Breast epithelium (tissue), 3 donors: ENCODE measurements at regions not wholly inside any gene's neighbourhood (a gene's known extent, or its start where the extent isn't known, plus 50 kb on each side); places are given as distances from the start of the nearest gene placed in this dataset.

Source experiments
- POLR2A ChIP-seq: fragments of 450-650 bp; IDR thresholded peaks from one replicate; pipeline ENCODE4 v1.6.1; 2016; ENCODE audit warnings: antibody characterized with exemption, mild to moderate bottlenecking, moderate library complexity
- POLR2AphosphoS5 ChIP-seq, 3 donors: sonication (generic); formaldehyde crosslinking; IDR thresholded peaks; one replicate each; pipeline ENCODE4 v1.6.1; 2017; ENCODE audit warnings: antibody characterized with exemption in 3 of 3
- TF ChIP-seq, protein P1 (sequence below), 3 donors: fragments of 450-650 bp; IDR thresholded peaks; one replicate each; pipeline ENCODE4 v1.5.1; 2016 to 2017; ENCODE audit warnings: antibody characterized with exemption in 3 of 3, mild to moderate bottlenecking in 3 of 3, moderate library complexity in 3 of 3

DNA sequence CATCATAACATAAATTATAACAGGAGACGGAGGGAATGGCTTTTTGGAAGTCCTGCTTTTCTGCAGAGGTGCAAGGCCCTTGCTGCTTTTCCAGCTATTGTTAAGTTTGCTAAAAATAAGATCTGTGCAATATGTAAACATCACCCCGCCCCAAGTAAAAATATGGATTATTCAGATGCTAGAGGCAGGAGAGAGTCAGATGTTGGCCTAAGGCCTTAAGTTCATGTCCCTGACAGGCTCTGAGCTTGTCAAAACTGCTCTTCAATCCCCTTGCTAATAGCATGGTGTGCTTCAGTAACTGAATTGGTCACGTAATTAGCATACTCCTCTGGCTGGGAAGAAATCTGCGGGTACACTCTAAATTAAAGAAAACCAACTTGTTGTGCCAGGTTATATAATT, 147.5 kb downstream of the BMP2 start:
- TF ChIP-seq, protein P1, sequence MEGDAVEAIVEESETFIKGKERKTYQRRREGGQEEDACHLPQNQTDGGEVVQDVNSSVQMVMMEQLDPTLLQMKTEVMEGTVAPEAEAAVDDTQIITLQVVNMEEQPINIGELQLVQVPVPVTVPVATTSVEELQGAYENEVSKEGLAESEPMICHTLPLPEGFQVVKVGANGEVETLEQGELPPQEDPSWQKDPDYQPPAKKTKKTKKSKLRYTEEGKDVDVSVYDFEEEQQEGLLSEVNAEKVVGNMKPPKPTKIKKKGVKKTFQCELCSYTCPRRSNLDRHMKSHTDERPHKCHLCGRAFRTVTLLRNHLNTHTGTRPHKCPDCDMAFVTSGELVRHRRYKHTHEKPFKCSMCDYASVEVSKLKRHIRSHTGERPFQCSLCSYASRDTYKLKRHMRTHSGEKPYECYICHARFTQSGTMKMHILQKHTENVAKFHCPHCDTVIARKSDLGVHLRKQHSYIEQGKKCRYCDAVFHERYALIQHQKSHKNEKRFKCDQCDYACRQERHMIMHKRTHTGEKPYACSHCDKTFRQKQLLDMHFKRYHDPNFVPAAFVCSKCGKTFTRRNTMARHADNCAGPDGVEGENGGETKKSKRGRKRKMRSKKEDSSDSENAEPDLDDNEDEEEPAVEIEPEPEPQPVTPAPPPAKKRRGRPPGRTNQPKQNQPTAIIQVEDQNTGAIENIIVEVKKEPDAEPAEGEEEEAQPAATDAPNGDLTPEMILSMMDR (IDR thresholded peaks at IDR 0.05) = no peak
- TF ChIP-seq POLR2A = no peak
- TF ChIP-seq POLR2AphosphoS5 (IDR thresholded peaks at IDR 0.05) = no peak
